Pancreas (tissue), 10 donors: ENCODE measurements at regions not wholly inside any gene's neighbourhood (a gene's known extent, or its start where the extent isn't known, plus 50 kb on each side); places are given as distances from the start of the nearest gene placed in this dataset.

Source experiments
- ATAC-seq, 4 donors: fragments of 200-7000 bp; cut with Tn5 transposase; one replicate each; pipeline versions ENCODE4 v1.8.0 to v1.9.1; 2020; ENCODE audit warnings: mild to moderate bottlenecking in 4 of 4, moderate library complexity in 4 of 4
- DNase-seq, 6 donors: peaks; one replicate each; pipeline ENCODE4 v3.0.0-alpha.2; 2020
- FAIRE-seq: peaks from 2 replicates; lab custom pipeline; 2012; peaks lifted over from hg19 to GRCh38; lab: Jason Lieb, UNC
- H3K27ac ChIP-seq, 4 donors: fragments of 200-600 bp; sonication (generic); 1 replicate in 3 of 4; 2 replicates in 1 of 4; pipeline versions ENCODE4 v1.5.0 to v1.8.0; 2020
- H3K27me3 ChIP-seq, 4 donors: fragments of 200-600 bp; one replicate each; pipeline ENCODE4 v1.8.0; 2021
- H3K36me3 ChIP-seq, 3 donors: fragments of 200-600 bp; sonication (generic) in 1 of 3; one replicate each; pipeline versions ENCODE4 v1.5.0 to v1.8.0; 2020 to 2021
- H3K4me1 ChIP-seq, 3 donors: fragments of 200-600 bp; one replicate each; pipeline ENCODE4 v1.8.0; 2021
- H3K4me3 ChIP-seq, 4 donors: fragments of 200-600 bp; sonication (generic) in 2 of 4; one replicate each; pipeline versions ENCODE4 v1.5.0 to v1.8.0; 2020 to 2021
- H3K9me3 ChIP-seq, 4 donors: fragments of 200-600 bp; one replicate each; pipeline ENCODE4 v1.8.0; 2021
- CTCF ChIP-seq, 4 donors: fragments of 200-600 bp; sonication (generic) in 3 of 4; IDR thresholded peaks; one replicate each; pipeline versions ENCODE4 v1.5.0 to v1.8.0; 2021; ENCODE audit warnings: antibody characterized with exemption in 4 of 4
- WGBS, 2 donors: extraction: QIAGEN DNeasy Blood & Tissue Kit; methylation state at CpG; one replicate each; pipeline ENCODE4 v1.1.7; 2013; 5-methylcytosine and 5-hydroxymethylcytosine counted together
- intact Hi-C, 3 donors: fragments of 100-400 bp; cut with DNase I; formaldehyde crosslinking; loops; one replicate each; pipeline versions ENCODE4 v1.11.1 to v1.14.2; 2022
- donor health status: healthy with polysubstance abuse.
- donor health status: DM: no; HTN: no; CAD: no; lungs with moderate emphysema.
- donor health status: DM: no; HTN: no; CAD: no.
- donor health status: control.
- donor health status: control.
- donor health status: Bipolar disorder and iron deficiency.
- donor health status: DM: yes; HTN: yes; CAD: no.
- donor health status: DM: no; HTN: no; CAD: no.
- donor health status: DM: no; HTN: no; CAD: no.
- donor health status: DM: yes; HTN: yes; CAD: no.

DNA sequence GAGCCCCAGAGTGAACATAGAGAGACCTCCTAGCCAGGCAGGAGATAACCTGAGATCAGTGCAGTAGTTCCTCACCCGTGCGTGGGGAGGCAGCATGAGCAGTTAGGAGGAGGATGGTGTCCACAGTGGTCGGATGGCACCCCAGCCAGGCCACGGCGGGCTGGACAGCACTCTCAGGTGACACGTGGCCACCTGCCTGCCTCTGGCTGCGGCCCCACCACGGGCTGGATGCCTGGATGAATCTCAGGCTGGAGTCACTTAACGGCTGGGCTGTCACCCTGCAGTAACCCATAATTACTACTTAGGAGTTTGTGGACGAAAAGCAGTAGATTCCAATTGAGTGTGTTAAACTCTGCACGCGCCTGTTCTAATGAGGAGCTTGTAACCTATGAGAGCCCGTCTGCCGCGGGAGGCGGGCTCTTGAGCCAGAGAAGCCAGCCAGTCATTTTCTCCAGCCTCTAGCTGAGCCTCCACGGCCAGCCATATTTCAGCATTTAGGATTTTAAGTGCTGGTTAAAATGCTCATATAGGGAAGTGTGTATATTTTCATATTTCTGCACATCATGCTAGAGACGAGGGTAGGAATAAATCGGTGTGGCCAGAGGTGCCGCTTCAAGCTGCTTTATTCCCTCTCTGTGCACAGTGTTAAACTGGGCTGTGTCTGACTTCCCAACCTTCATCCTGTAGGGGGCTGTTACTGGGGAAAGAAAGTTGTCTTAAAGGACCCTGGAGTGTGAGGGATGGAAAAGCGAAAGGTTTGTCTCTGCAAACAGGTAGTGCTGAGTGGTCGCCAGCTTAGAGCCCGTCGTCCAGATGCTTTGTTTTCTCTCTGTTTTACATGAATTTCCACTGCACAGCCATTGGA is 144.0 kb downstream of the GLI2 start:
- ATAC-seq (no peak), FAIRE-seq (no peak), DNase-seq (peak in 2 of 6 donors; percentile 45)
- no peaks in the 10 kb centered on the region for H3K9me3 ChIP-seq
- 77 to 83% methylated on average over 24 of the region's 24 CpGs for WGBS, 2 donors
- H3K27me3 ChIP-seq, result no peaks in the 10 kb centered on the region
- TF ChIP-seq CTCF (IDR thresholded peaks at IDR 0.05), result no peak
- no peaks in the 10 kb centered on the region for H3K36me3 ChIP-seq
- no peak overlapping the region for H3K27ac ChIP-seq
- intact Hi-C loops, result no loop called here
- no peak overlapping the region for H3K4me3 ChIP-seq
- H3K4me1 ChIP-seq, result no peaks in the 10 kb centered on the region

GRCh38 chr2:120880381-120880780 is 144.7 kb downstream of the GLI2 start:
- Histone ChIP-seq H3K9me3 (no peaks in the 10 kb centered on the region), H3K27ac (no peak overlapping the region), H3K4me3 (no peak overlapping the region), H3K27me3 (no peaks in the 10 kb centered on the region), H3K36me3 (no peaks in the 10 kb centered on the region), H3K4me1 (no peaks in the 10 kb centered on the region)
- DNase-seq (peak in 1 of 6 donors; percentile 27), FAIRE-seq (no peak), ATAC-seq (no peak)
- intact Hi-C loops, result no loop called here
- WGBS, 2 donors, result 58 to 62% methylated on average over 7 of the region's 7 CpGs
- no peak for TF ChIP-seq CTCF (IDR thresholded peaks at IDR 0.05)

GRCh38 chr2:120881981-120882788 is 146.5 kb downstream of the GLI2 start:
- Histone ChIP-seq H3K27ac (no peak overlapping the region), H3K9me3 (no peaks in the 10 kb centered on the region), H3K27me3 (no peaks in the 10 kb centered on the region), H3K4me1 (peaks cover 0 to 3% (median 0%) of the 10 kb centered on the region in 3 donors), H3K36me3 (no peaks in the 10 kb centered on the region), H3K4me3 (no peak overlapping the region)
- 37 to 46% methylated on average over 21 of the region's 21 CpGs for WGBS, 2 donors
- ATAC-seq (peak; percentile 48 to 91 (median 76)), DNase-seq (peak; percentile 45 to 80 (median 62)), FAIRE-seq (no peak)
- intact Hi-C loops, result no loop called here
- TF ChIP-seq CTCF (IDR thresholded peaks at IDR 0.05), result no peak

DNA sequence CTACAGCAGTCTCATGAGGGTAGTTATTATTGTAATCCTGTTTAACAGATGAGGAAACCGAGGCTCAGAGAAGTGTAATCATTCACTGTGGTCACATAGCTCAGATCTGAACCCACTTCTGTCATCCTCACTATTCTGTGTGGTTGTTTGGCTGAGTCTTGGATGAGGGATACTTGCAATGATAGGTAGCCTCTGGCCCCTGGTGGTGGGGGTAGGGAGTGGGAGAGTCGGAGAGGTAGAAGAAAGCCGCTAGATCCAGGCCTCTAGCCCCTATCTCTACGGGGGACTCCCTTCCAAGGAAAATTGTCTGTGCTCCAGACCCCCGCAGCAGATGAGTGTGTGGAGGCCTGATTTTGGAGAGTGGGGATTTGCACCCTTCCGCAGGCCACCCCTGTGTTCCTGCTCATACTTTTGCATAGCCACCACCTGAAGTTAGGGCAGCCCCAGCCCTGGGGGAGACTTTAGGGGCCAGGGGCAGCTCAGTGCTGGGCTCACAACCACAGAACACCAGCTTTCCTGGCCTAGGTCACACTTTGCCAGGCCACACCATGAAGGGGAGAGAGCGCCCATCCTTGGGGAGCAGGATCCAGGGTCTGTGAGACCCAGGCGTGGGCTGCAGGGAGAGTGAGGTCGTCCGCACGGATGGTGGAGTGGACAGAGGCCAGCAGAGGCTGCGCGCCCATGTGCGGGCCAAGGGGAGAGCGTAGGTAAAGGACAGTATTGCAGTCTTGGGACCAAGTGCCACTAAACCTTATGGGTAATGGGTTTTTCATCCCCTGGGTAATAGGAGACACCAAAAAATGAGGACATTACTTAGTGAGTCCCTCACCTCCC is 148.2 kb downstream of the GLI2 start:
- no peaks in the 10 kb centered on the region for H3K36me3 ChIP-seq
- H3K4me3 ChIP-seq, result no peak overlapping the region
- H3K9me3 ChIP-seq, result no peaks in the 10 kb centered on the region
- peak in 2 of 6 donors; percentile 21 to 41 for DNase-seq
- no peak overlapping the region for H3K27ac ChIP-seq
- no peak for ATAC-seq
- no peak for FAIRE-seq
- H3K4me1 ChIP-seq, result peaks cover 0 to 5% (median 0%) of the 10 kb centered on the region in 3 donors
- no peak for TF ChIP-seq CTCF (IDR thresholded peaks at IDR 0.05)
- intact Hi-C loops, result no loop called here
- WGBS, 2 donors, result 92 to 96% methylated on average over 15 of the region's 15 CpGs
- no peaks in the 10 kb centered on the region for H3K27me3 ChIP-seq
